GM21723 (cell line): ENCODE measurements at regions not wholly inside any gene's neighbourhood (a gene's known extent, or its start where the extent isn't known, plus 50 kb on each side); places are given as distances from the start of the nearest gene placed in this dataset.

Source experiments
- ATAC-seq: cut with Tn5 transposase; IDR thresholded peaks from one replicate; pipeline ENCODE4 v1.9.1; 2021; ENCODE audit warnings: mild to moderate bottlenecking, moderate library complexity; ENCODE audit not compliant: unreplicated experiment

DNA sequence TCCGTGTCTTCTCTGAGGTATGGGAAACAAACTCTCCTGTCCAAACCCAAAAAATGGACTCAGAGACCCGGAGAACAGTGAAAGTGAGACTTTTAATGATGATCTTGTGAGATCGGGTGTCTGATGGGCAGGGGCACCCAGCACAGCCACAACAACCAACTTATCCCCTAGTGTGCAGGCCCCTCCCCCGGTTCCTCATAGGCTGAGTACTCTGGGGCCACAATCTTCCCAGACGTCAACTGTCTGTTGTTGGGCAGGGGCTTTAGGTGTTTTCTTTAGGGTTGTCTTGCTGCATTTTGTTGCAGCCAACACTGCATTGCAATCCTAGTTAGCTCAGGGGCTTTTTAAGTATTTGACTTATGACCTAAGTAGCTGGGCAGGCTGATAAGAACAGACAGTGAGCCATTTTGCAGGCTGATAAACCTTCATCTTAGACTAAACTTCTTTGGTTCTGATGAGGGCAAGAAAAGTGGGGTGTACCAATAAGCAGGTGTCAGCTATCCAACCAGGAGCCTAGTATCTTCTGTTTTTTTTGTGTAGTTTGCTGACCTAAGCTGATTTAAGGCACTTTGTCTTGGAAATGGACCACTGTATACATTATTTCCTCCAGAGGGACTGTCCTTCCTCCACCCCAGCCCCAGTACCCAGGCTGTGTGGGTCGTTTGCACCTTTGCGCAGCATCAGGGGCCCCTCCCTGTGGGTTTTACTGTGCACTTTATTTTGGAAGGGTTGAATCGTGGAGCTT, 1323.6 kb downstream of the TBC1D22A start:
- ATAC-seq, result no peak

DNA sequence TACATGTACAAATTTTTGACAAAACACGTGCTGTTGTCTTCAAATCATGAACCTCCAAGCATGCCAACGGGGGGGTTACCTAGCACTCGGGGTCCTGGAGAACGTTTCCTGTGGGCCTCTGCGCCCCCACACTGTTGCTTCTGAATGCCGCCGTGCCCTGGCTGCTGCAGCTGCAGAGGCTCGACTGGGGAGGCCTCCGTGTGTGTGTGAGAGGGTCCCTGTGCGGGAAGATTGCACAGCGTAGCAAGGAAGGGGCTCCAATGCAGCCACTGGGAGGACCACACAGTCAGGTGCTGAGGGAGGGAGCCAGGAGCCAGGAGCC, 1322.2 kb downstream of the TBC1D22A start:
- no peak for ATAC-seq

DNA sequence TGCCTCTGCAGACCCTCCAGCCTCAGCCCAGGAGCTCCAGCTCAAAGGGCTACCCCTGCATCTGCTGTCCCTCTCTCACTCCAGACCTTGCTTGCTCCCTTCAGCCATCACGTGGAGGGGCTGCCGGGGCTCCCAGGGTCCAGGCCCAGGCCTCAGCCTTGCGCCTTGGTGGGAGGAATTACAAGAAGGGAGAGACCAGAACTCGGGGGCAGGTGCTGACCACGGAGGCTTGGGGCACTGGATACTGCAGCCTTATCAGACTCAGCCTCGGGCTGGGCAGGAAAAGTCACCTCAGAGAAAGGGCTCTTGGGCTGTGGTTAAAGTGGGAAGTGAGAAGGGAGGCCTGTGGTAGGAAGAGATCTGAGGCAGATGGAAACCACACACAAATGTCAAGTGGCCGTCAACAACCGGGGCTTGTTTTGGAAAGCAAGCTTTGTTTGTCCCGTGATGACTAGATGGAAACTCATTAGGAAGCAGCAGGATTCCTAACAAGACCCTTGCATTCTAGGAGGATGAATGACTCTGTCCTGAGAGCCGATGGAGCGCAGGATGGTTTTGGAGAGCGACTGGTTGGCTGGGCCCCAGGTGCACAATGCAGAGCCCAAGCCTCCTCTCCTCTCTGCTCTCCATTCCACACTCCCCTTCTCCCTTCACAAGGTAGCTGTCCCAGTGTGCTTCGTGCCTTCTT, 1321.7 kb downstream of the TBC1D22A start:
- ATAC-seq, result peak; percentile 61

DNA sequence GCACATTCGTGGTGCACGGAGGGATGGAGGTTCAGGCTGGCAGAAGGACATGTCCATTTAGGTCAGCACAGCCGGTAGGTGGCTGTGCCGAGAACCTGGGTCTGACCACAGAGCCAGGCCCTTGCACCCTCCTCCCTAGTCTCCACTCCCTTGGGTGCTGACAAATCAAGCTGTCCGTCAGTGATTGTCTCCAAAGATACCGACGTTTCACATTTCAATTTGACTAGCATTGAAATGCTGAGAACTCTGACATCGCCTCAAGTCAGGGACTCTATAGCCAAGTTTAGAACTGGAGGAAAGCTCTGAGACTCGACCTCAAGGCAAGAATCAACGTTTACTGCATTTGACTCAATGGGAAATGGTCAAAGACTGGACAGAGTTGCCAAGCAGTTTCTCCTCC, 1321.1 kb downstream of the TBC1D22A start:
- ATAC-seq, result peak; percentile 31

DNA sequence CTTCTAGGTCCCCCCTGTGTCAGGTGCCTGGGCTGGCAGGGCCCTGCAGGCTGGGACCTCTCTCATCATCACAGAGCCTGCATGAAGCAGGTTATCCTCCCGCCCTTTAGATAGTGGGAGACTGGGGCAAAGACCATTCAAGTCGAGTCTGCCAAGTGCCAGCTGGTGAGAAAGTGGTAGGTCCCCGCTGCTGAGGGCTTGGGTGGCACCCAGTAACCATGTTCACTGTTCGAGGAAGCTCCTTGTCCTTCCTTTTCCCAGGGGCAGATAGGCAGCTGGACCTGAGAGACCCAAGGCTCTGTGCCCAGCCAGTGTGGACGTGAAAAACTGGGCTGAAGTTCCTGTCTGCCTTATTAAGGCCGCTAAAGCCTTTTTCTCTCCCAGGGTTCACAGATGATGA, 1319.8 kb downstream of the TBC1D22A start:
- no peak for ATAC-seq

DNA sequence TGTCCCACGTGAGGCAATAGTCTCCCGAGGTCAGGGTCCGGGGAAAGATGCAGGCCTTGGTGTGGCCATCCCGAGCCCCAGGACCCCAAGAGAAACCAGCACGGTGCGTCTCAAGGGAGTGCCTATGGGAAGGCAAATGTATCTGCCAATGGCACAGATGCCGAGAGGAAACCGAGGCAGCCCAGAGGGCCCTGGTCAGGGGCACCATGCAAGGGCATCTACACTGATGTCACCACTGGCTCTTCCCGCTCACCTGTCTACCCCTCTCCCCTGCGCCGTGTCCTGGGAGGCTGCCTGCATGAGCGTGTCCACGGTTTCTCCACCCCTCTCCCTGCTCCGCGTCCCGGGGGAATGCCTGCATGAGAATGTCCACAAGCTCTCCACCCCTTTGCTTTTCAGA, 1318.8 kb downstream of the TBC1D22A start:
- no peak for ATAC-seq

DNA sequence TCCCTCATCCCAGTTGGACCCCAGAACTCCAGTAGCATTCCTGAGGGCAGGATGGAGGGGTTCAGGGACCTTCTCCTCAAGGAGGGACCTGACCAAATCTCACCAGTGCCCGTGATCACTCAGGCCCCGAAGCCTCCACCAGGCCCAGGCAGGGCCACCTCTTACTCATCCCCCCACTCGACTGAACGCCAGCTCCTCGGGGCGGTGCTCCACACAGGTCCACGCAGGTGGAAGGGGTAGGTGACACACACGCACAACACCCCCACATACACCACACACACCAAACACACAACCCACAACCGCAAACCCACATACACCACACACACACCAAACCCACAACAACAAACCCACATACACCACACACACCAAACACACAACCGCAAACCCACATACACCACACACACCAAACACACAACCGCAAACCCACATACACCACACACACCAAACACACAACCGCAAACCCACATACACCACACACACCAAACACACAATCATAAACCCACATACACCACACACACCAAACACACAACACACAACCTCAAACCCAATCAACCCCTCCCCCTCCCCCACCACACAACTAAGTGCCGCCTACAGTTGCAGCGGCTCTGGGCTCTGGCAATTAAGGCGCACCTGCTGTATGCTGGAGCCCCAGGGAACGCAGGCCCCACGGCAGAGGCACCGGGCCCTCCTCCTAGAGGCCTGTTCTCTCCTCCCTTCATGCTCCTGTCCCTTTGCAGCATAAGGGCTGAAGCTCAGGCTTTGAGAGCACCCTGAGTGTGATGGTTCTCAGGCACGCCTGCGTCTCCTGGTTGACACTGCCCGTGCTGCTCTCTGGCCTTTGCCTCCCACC, 1318.1 kb downstream of the TBC1D22A start:
- no peak for ATAC-seq

DNA sequence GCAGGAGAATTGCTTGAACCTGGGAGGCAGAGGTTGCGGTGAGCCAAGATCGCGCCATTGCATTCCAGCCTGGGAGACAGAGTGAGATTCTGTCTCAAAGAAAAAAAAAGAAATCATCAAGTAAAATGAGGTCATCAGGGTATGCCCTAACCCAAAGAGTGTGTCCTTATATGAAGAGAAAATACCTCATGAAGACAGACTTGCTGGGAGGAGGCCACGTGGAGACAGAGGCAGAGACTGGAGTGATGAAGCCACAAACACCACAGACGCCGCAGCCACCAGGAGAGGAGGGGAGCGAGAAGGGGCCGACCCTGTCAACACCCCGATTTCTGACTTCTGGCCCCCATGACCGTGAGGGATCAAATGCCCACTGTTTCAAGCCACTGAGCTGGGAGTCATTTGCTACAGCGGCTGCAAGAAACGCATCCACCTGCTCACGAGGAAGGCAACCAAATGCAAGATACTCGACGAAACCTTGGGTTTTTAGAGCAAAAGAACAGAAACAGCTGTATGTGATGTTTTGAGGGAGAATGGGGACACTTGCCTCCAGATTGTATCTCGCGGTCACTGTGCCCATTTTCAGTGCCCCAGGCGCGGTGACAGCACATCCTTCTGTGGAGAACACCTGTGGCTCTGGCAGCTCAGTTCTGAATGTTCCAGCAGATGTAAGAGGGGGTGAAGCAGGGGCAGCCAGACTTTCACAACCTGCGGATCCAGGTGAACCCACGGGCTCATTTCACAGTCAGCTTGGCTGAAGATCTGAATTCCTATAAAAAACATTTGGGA, 1317.2 kb downstream of the TBC1D22A start:
- no peak for ATAC-seq

DNA sequence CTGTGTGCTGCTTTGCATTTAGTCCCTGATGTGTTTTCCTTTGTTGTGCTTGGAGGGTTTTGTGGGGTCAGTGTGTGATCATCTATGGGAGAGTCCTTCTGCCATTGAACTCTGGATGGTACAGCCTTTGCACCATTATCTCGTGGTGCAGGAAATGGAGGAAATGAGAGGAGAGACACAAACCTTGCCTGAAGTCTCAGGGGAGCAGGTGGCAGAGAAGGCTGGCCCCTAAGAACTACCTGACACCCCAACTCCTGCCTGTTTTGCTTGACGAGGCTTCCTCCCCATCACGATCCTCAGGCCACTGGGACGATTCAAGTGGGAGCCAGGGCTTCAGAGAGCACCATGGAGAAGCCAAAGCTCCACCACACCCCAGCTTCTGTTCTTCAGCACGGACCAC, 1316.4 kb downstream of the TBC1D22A start:
- no peak for ATAC-seq

DNA sequence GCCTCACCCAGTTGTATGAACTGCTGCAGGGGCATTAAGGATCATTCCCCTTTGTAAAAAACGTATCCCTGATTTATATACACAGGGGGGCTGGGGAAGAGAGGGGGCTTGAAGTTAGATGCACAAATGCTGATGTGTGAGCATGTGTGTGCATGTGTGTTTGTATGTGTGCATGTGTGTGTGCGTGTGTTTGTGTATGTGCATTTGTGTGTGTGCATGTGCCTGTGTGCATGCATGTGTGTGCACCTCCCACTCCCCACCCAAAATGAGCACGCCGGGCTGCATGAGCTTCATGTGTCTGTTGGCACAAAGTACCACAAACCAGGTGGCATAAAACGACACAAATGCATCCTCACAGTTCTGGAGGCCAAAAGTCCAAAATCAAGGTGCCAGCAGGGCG, 1315.2 kb downstream of the TBC1D22A start:
- ATAC-seq, result no peak

DNA sequence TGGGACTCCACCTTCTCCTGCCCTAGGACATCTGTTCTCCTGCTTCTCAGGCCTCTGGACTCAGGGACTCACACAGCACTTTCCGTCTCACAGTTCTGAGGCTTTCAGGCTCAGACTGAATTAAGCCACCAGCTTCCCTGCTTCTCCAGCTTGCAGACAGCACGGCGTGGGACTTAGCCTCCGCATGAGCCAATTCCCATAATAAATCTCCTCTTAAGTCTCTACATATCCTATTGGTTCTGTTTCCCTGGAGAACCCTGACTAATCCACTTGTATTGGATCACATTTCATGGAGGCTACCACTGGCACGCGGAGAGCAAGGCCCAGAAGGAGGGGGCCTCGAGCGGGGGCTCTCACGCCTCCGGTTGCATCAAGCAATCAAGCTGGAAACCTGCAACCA, 1313.6 kb downstream of the TBC1D22A start:
- no peak for ATAC-seq

DNA sequence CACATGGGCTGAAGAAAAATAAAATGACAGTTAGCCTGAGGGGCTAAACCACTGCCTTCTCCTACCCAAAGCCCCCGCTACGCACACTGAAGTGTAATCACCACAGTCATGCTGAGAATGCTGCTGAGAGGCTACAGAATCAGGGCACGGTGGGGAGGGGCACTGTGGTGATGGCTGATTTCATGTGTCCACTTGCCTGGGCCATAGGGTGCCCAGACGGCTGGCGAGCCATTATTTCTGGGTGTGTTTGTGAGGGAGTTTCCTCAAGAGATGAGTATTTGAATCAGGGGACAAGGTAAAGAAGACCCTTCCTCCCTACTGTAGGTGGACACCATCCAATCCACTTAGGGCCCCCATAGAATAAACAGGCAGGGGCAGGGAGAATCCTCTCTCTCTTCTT, 1313.2 kb downstream of the TBC1D22A start:
- no peak for ATAC-seq

DNA sequence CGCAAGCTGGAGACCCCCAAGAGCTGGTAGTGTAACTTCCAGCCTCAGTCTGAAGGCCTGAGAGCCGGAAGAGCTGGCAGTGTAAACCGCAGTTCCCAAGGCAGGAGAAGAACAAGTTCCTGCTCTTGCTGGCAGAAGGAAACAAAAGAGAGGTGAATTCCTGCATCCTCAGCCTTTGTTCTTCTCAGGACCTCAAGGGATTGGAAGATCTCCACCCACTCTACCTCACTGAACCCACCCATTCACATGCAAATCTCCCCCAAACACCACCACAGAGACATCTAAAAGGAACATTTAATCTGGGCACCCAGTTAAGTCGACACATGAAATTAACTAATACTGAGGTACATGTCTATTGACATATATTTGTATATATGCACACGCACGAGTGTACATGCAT, 1310.3 kb downstream of the TBC1D22A start:
- no peak for ATAC-seq

DNA sequence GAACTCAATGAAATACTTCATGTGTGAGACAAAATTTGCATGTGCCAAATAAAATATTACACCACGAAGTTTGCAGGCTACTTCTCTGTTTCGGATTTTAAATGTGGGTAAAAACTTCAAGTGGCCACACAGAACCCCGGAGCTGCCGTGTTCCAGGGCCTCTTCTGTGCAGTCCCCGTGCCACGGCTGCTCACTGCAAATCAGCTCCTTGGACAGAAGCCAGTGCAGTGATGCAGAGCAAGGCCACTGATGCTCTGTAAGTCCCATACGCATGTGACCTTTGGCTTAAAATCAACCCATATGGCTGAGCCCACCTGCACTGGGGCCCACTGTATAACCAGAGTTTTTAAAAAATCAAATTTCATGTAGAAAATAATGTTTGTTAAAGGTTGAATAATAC, 1309.4 kb downstream of the TBC1D22A start:
- no peak for ATAC-seq

DNA sequence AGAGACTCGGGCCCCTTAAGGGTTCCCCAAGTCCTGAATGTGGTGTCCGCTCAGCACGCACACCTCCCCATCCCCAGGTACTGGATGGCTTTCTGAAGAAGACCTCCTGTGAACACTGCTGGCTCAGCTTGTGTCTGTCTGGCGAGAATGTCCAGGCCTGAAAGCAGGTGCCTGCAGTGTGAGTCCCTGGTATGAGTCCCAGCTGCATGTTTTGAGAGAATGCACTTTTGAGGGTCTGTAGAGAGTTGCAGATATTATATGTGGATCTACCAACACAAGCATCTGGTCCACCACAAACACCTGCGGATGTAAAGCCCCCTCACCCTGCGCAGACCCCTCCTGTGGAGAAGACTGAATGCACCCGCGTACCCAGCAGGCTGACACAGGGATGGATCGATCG, 1308.9 kb downstream of the TBC1D22A start:
- ATAC-seq, result no peak

DNA sequence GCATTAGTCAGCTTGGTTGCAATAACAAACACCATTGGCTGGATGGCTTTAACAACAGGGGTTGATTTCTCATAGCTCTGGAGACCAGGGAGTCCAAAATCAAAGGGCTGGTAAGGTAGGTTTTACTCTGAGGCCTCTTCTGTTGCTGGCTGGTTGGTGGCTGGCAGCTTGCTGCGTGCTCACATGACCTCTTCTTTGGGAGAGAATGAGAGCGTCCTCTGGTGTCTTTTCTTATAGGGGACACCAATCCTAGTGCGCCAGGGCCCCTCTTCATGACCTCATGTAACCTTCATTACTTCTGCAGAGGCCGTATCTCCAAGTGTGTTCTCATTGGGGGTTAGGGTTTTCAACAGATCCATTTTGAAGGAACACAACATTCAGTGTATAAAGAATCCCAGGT, 1308.3 kb downstream of the TBC1D22A start:
- ATAC-seq, result no peak

DNA sequence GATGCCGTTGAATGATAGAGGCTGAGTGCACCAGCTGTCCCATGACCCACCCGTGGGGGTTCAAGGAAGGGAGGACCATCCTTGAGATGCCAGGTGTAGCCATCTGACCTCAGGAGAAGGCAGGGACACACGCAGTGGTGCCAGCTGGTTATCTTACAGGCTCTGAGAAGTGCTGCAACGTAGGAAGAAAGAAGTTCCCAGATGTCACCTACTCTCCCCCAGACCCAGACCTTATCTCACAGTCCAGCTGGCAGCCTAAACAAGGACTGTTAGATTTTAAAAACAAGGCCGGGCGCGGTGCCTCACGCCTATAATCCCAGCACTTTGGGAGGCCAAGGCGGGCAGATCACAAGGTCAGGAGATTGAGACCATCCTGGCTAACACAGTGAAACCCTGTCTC, 1307.6 kb downstream of the TBC1D22A start:
- no peak for ATAC-seq

DNA sequence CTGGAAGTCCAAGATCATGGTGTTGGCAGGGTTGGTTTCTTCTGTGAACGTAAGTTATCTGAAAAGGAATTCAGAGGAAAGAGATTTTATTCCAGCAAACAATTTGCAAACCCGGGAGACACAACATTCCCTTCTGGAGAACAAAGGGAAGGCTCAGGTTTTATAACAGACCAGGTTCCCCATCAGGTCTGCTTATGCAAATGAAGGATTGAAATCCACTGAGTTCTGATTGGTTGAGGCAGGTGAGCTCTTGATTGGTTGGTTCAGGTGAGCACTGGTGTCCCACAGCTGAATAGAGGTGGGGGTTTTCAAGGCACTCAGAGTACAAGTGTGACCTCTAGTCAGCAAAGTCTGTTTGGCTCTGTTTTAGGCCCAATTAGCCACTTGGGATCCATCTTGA, 1306.8 kb downstream of the TBC1D22A start:
- ATAC-seq, result no peak

DNA sequence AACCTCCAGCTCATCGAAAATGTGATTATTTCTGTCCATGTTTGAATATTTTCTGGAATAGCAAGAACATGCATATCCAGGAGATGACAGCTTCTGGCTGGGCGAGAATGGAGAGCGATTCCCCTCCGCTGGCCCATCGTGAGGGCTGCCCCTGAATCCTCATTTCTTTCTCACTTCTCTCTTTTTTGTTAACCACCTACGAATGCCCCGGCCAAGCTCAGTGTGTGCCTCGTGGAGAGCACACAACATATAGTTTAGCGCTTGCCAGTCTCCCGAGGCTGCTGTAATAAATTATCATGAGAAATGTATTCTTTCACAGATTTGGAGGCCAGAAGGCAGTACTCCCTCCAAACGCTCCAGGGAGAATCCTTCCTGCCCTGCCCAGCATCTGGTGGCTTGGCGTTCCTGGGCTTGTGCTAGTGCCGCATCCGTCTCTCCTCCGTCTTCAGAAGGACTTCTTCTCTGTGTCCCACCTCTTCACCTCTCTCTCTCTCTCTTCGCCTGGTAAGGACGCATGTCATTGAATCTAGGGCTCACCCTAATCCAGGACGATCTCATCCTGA, 1306.0 kb downstream of the TBC1D22A start:
- ATAC-seq, result no peak

DNA sequence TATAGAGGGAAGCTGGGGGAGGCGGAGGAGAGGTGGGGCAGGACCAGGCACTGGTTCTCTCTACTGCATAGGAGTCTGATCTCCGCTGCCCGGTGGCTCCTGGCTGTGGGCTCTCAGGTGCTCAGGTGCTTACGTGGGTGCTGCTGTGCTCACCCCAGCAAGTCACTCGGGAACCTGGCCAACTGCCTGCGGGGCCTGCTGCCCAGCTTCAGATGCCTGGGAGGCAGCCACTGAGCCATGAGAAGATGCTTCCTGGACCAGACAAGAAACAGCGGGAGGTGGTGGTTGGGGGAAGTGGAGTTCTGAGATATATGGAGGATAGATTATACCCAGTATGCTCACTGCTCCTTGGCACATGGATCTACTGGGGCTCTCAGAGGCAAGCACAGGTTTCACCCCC, 1303.4 kb downstream of the TBC1D22A start:
- ATAC-seq, result no peak

DNA sequence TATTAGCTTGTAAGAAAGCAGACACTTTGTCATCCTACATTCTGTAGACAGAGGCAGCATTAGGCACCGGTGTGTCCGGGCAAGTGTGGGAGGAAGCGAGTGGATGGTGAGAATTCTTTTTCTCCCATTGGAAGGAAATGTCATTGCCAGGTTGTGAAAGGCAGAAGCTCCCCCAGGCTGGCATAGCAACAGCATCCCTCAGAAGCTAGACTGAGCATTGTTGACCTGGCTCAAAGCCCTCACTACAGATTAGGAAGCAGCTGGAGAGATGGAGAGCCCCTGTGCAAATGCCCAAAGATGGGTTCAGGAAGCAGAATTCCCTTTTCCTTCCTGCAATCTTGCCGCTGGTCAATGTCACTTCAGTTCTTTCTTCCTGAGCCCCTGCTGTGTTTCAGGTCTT, 1299.3 kb downstream of the TBC1D22A start:
- no peak for ATAC-seq
